ENCODE measurements at regions not wholly inside any gene's neighbourhood (a gene's known extent, or its start where the extent isn't known, plus 50 kb on each side); places are given as distances from the start of the nearest gene placed in this dataset.
"Not testable (repeated sequence)": the region's sequence is repeated elsewhere in the genome, so short reads cannot be mapped to it uniquely, and the experiment has no call there.

DNA sequence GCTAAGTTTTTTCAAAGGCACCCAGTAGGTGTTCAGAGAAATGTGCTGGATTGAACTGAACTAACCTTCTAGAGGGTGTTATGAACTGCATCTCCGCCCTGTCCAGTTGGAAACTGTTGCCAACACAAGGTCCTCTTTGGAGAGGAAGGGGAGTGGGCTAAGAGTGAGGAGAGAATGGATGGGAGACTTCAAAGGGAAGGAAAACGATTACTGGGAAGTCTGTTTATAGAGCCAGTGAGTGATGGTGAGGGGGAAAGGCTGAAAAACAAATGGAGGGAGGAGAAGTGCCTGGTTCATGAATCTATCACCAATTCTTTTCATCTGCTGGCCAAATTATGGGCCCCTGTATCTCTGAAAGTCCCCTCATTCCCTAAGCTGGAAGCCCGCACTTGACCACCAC is 86.0 kb upstream of the TBX5 start:
- no peak overlapping the region for H3K4me2 ChIP-seq (ENCODE audit: insufficient read depth, low read length)
- peaks cover 12% of the 10 kb centered on the region for H3K27me3 ChIP-seq (ENCODE audit: insufficient read depth, low read length, poor library complexity)
- ATAC-seq (ENCODE audit: insufficient read depth, low read depth) (no peak), DNase-seq (no peak)
- no peak overlapping the region for H3K9ac ChIP-seq (ENCODE audit: low read depth, low read length)
- no peak for TF ChIP-seq EZH2 (IDR thresholded peaks at IDR 0.05; ENCODE audit: borderline replicate concordance, low read depth, low read length, severe bottlenecking)
- TF ChIP-seq, protein P1, sequence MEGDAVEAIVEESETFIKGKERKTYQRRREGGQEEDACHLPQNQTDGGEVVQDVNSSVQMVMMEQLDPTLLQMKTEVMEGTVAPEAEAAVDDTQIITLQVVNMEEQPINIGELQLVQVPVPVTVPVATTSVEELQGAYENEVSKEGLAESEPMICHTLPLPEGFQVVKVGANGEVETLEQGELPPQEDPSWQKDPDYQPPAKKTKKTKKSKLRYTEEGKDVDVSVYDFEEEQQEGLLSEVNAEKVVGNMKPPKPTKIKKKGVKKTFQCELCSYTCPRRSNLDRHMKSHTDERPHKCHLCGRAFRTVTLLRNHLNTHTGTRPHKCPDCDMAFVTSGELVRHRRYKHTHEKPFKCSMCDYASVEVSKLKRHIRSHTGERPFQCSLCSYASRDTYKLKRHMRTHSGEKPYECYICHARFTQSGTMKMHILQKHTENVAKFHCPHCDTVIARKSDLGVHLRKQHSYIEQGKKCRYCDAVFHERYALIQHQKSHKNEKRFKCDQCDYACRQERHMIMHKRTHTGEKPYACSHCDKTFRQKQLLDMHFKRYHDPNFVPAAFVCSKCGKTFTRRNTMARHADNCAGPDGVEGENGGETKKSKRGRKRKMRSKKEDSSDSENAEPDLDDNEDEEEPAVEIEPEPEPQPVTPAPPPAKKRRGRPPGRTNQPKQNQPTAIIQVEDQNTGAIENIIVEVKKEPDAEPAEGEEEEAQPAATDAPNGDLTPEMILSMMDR (IDR thresholded peaks at IDR 0.05; ENCODE audit: borderline replicate concordance, extremely low read depth, low read length, poor library complexity, severe bottlenecking), result no peak
- H2AFZ ChIP-seq (ENCODE audit: low read depth, low read length), result no peak overlapping the region
- H3K27ac ChIP-seq (ENCODE audit: low read length), result no peak overlapping the region
- no peaks in the 10 kb centered on the region for H3K79me2 ChIP-seq (ENCODE audit: insufficient read depth, low read length)
- no peaks in the 10 kb centered on the region for H3K9me3 ChIP-seq (ENCODE audit: insufficient read depth, low read length, severe bottlenecking)
- no peak overlapping the region for H3K4me3 ChIP-seq (ENCODE audit: low read depth in 1 of 2, low read length in 2 of 2)
- no peaks in the 10 kb centered on the region for H3K36me3 ChIP-seq (ENCODE audit: insufficient read depth, low read length)
- no peaks in the 10 kb centered on the region for H4K20me1 ChIP-seq (ENCODE audit: insufficient read depth, low read length)
- no peaks in the 10 kb centered on the region for H3K4me1 ChIP-seq (ENCODE audit: insufficient read depth, low read length)

DNA sequence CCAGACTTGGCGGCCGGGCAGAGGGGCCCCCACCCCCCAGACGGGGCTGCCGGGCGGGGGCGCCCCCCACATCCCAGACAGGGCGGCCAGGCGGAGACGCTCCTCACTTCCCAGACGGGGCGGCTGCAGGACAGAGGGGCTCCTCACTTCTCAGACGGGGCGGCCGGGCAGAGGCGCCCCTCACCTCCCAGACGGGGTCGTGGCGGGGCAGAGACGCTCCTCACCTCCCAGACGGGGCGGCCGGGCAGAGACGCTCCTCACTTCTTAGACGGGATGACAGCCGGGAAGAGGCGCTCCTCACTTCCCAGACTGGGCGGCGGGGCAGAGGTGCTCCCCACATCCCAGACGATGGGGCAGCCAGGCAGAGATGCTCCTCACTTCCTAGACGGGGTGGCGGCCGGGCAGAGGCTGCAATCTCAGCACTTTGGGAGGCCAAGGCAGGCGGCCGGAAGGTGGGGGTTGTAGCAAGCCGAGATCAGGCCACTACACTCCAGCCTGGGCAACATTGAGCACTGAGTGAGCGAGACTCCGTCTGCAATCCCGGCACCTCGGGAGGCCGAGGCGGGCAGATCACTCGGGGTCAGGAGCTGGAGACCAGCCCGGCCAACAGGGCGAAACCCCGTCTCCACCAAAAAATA is 79.0 kb upstream of the TBX5 start:
- not testable (repeated sequence) for H3K27me3 ChIP-seq (ENCODE audit: insufficient read depth, low read length, poor library complexity); H3K36me3 ChIP-seq (ENCODE audit: insufficient read depth, low read length); H2AFZ ChIP-seq (ENCODE audit: low read depth, low read length); H3K9me3 ChIP-seq (ENCODE audit: insufficient read depth, low read length, severe bottlenecking); DNase-seq; H3K4me1 ChIP-seq (ENCODE audit: insufficient read depth, low read length); H3K4me3 ChIP-seq (ENCODE audit: low read depth in 1 of 2, low read length in 2 of 2); H3K79me2 ChIP-seq (ENCODE audit: insufficient read depth, low read length); H4K20me1 ChIP-seq (ENCODE audit: insufficient read depth, low read length); H3K9ac ChIP-seq (ENCODE audit: low read depth, low read length); H3K4me2 ChIP-seq (ENCODE audit: insufficient read depth, low read length); H3K27ac ChIP-seq (ENCODE audit: low read length); ATAC-seq (ENCODE audit: insufficient read depth, low read depth)

DNA sequence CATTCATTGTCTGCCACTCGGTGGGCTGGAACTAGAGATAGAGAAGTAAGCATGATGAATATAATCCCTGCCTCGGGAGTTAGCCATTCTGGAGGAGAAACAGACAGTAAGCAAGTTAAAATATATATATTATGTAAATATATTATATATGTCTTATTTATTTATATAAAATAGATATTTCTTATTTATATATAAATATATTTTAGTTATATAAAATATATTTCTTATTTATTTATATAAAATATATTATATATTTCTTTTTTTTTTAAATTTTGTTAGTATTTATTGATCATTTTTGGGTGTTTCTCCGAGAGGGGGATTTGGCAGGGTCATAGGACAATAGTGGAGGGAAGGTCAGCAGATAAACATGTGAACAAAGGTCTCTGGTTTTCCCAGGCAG is 78.1 kb upstream of the TBX5 start:
- Histone ChIP-seq H2AFZ (ENCODE audit: low read depth, low read length) (no peak overlapping the region), H3K9me3 (ENCODE audit: insufficient read depth, low read length, severe bottlenecking) (no peaks in the 10 kb centered on the region), H3K27me3 (ENCODE audit: insufficient read depth, low read length, poor library complexity) (peaks cover 13% of the 10 kb centered on the region), H4K20me1 (ENCODE audit: insufficient read depth, low read length) (no peaks in the 10 kb centered on the region), H3K4me3 (ENCODE audit: low read depth in 1 of 2, low read length in 2 of 2) (no peak overlapping the region), H3K4me2 (ENCODE audit: insufficient read depth, low read length) (no peak overlapping the region), H3K36me3 (ENCODE audit: insufficient read depth, low read length) (no peaks in the 10 kb centered on the region), H3K4me1 (ENCODE audit: insufficient read depth, low read length) (no peaks in the 10 kb centered on the region), H3K79me2 (ENCODE audit: insufficient read depth, low read length) (no peaks in the 10 kb centered on the region), H3K27ac (ENCODE audit: low read length) (no peak overlapping the region), H3K9ac (ENCODE audit: low read depth, low read length) (no peak overlapping the region)
- TF ChIP-seq, protein P1 (IDR thresholded peaks at IDR 0.05; ENCODE audit: borderline replicate concordance, extremely low read depth, low read length, poor library complexity, severe bottlenecking), result no peak
- no peak for TF ChIP-seq EZH2 (IDR thresholded peaks at IDR 0.05; ENCODE audit: borderline replicate concordance, low read depth, low read length, severe bottlenecking)
- DNase-seq (no peak), ATAC-seq (ENCODE audit: insufficient read depth, low read depth) (no peak)

DNA sequence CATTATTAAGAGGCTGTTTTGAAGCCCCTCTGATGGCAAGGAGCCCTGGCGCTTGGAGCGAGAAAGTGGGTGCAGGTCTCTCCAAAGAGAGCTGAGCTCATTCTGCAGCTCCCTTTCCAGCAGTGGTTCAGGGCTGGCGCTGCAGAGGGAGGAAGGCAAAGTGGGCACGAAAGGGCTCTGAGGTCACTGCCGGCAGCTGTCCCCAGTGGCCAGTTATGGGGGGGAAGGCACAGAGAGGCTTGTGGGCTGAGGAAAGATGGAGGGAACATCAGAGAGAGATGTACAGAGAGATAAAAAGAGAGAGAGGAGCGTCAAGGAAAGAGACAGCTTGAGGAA is 75.2 kb upstream of the TBX5 start:
- H3K27me3 ChIP-seq (ENCODE audit: insufficient read depth, low read length, poor library complexity), result peaks cover 31% of the 10 kb centered on the region
- H3K36me3 ChIP-seq (ENCODE audit: insufficient read depth, low read length), result no peaks in the 10 kb centered on the region
- H3K4me1 ChIP-seq (ENCODE audit: insufficient read depth, low read length), result no peaks in the 10 kb centered on the region
- ATAC-seq (ENCODE audit: insufficient read depth, low read depth), result no peak
- no peak overlapping the region for H2AFZ ChIP-seq (ENCODE audit: low read depth, low read length)
- no peaks in the 10 kb centered on the region for H4K20me1 ChIP-seq (ENCODE audit: insufficient read depth, low read length)
- no peaks in the 10 kb centered on the region for H3K79me2 ChIP-seq (ENCODE audit: insufficient read depth, low read length)
- TF ChIP-seq, protein P1 (IDR thresholded peaks at IDR 0.05; ENCODE audit: borderline replicate concordance, extremely low read depth, low read length, poor library complexity, severe bottlenecking), result no peak
- DNase-seq, result no peak
- no peak overlapping the region for H3K4me2 ChIP-seq (ENCODE audit: insufficient read depth, low read length)
- H3K9ac ChIP-seq (ENCODE audit: low read depth, low read length), result no peak overlapping the region
- no peaks in the 10 kb centered on the region for H3K9me3 ChIP-seq (ENCODE audit: insufficient read depth, low read length, severe bottlenecking)
- H3K4me3 ChIP-seq (ENCODE audit: low read depth in 1 of 2, low read length in 2 of 2), result no peak overlapping the region
- H3K27ac ChIP-seq (ENCODE audit: low read length), result no peak overlapping the region

Data from DND-41 (cell line).